ENCODE measurements at regions not wholly inside any gene's neighbourhood (a gene's known extent, or its start where the extent isn't known, plus 50 kb on each side); places are given as distances from the start of the nearest gene placed in this dataset.

DNA sequence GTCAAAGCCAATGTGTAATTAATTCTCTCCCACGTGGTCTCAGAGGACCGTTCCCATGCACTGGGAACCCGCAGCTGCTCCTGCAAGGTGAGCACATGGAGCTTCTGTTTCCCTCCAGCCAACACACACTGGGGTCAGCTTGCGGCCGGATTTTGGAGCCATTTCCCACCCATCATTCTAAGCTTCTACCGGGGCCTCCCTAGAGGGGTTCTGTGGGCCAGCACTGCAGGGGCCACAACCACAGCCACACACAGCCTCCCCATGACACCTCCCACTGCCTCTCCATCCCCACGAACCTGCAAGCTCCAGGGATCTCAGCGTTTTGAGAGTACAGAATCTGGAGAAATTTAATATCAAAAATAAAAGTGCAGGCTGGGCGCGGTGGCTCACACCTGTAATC lies 120.7 kb upstream of the SOX1 start:
- H3K27ac ChIP-seq (ENCODE audit: low read depth, low read length), result no peak overlapping the region
- no peaks in the 10 kb centered on the region for H3K4me1 ChIP-seq (ENCODE audit: control insufficient read depth in 3 of 3, insufficient read depth in 3 of 3, low read length in 3 of 3)
- peaks cover 9 to 12% (median 12%) of the 10 kb centered on the region in 3 donors for H3K9me3 ChIP-seq (ENCODE audit: control insufficient read depth in 3 of 3, low read length in 3 of 3)
- H3K27me3 ChIP-seq (ENCODE audit: control insufficient read depth in 3 of 3, insufficient read depth in 3 of 3, low read length in 3 of 3), result peaks cover 0 to 14% (median 3%) of the 10 kb centered on the region in 3 donors
- no peak overlapping the region for H3K9ac ChIP-seq (ENCODE audit: low read depth in 1 of 3, low read length in 3 of 3)
- no peak overlapping the region for H3K4me3 ChIP-seq (ENCODE audit: low read length in 3 of 3)
- H3K36me3 ChIP-seq (ENCODE audit: control insufficient read depth in 3 of 3, insufficient read depth in 3 of 3, low read length in 3 of 3), result no peaks in the 10 kb centered on the region

DNA sequence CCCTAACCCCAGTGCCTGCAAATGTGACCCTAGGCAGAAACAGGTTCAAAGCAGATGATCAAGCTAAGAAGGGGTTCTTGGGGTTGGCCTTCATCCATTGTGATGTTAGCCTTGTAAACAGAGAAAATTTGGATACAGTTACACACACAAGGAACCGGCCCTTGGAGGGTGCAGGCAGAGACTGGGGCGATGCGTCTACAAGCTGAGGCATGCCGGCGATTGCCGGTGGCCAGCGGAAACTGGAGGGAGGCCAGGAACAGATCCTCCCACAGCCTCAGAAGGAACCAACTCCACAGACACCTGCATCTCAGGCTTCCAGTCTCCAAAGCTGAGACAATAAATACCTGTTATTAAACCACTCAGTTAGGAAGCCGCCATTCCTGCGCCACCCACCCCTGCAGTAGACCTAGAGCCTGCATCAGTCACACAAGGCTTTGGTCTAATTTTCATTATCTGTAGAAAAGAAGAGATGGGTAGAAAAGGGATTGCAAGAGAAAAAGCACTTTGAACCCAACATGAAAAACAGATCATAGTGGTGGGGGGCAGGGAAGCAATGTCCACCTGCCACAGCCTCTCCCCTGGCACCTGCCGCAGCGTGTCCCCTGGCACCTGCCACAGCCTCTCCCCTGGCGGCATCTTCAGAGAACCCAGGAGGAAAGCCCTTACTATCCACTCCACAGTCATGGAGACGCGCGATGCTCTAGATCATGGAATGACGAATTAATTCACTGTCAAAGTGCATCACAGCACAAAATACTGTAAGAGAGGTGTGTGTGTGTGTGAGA lies 119.7 kb upstream of the SOX1 start:
- no peak overlapping the region for H3K4me3 ChIP-seq (ENCODE audit: low read length in 3 of 3)
- H3K36me3 ChIP-seq (ENCODE audit: control insufficient read depth in 3 of 3, insufficient read depth in 3 of 3, low read length in 3 of 3), result no peaks in the 10 kb centered on the region
- no peak overlapping the region for H3K9ac ChIP-seq (ENCODE audit: low read depth in 1 of 3, low read length in 3 of 3)
- no peak overlapping the region for H3K27ac ChIP-seq (ENCODE audit: low read depth, low read length)
- H3K27me3 ChIP-seq (ENCODE audit: control insufficient read depth in 3 of 3, insufficient read depth in 3 of 3, low read length in 3 of 3), result peaks cover 2 to 14% (median 3%) of the 10 kb centered on the region in 3 donors
- no peaks in the 10 kb centered on the region for H3K4me1 ChIP-seq (ENCODE audit: control insufficient read depth in 3 of 3, insufficient read depth in 3 of 3, low read length in 3 of 3)
- peaks cover 11 to 16% (median 14%) of the 10 kb centered on the region in 3 donors for H3K9me3 ChIP-seq (ENCODE audit: control insufficient read depth in 3 of 3, low read length in 3 of 3)

DNA sequence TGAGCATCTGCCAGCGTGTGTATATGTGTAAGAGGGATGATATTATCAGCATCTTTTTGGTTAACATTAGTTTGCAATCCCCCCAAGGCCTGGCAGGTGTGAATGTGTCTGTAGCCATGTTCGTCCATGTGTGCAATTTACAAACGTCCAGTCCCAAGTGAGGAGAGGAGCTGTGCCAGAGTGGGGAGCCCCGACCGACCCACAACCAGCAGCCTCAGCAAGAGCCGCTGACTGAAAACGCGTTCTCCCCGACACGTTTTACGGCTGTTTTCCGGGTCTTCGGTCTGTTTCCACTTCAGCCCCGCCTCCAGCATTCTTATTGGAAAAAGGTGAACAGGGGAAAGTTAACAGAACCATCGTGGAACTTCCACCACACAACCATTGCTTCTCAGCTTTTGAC lies 119.1 kb upstream of the SOX1 start:
- Histone ChIP-seq H3K27ac (ENCODE audit: low read depth, low read length) (no peak overlapping the region), H3K27me3 (ENCODE audit: control insufficient read depth in 3 of 3, insufficient read depth in 3 of 3, low read length in 3 of 3) (peaks cover 2 to 14% (median 3%) of the 10 kb centered on the region in 3 donors), H3K9me3 (ENCODE audit: control insufficient read depth in 3 of 3, low read length in 3 of 3) (peaks cover 11 to 17% (median 14%) of the 10 kb centered on the region in 3 donors)

DNA sequence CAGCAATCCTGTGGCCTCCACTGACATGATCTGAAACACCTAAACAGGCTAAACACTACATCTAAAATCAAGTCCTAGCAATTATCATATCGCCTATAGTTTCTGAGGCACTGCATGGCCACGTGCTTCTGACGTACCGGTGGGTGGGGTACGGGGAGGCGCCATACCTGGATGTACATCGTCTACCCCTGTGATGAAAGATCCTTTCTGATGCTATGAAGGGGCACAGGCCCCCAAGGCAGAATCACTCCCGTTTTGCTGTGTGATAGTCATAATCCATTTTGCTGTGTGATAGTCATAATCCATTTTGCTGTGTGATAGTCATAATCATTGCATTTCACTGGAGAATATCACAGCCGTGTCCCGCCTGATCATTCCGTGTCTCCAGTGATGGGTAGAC lies 118.7 kb upstream of the SOX1 start:
- Histone ChIP-seq H3K27me3 (ENCODE audit: control insufficient read depth in 3 of 3, insufficient read depth in 3 of 3, low read length in 3 of 3) (peaks cover 2 to 17% (median 3%) of the 10 kb centered on the region in 3 donors), H3K4me3 (ENCODE audit: low read length in 3 of 3) (no peak overlapping the region), H3K27ac (ENCODE audit: low read depth, low read length) (no peak overlapping the region), H3K4me1 (ENCODE audit: control insufficient read depth in 3 of 3, insufficient read depth in 3 of 3, low read length in 3 of 3) (no peaks in the 10 kb centered on the region), H3K9ac (ENCODE audit: low read depth in 1 of 3, low read length in 3 of 3) (no peak overlapping the region), H3K36me3 (ENCODE audit: control insufficient read depth in 3 of 3, insufficient read depth in 3 of 3, low read length in 3 of 3) (no peaks in the 10 kb centered on the region), H3K9me3 (ENCODE audit: control insufficient read depth in 3 of 3, low read length in 3 of 3) (peaks cover 11 to 17% (median 14%) of the 10 kb centered on the region in 3 donors)

More for the DNA sequence above, 119.1 kb upstream of the SOX1 start:
- no peaks in the 10 kb centered on the region for H3K36me3 ChIP-seq (ENCODE audit: control insufficient read depth in 3 of 3, insufficient read depth in 3 of 3, low read length in 3 of 3)
- no peak overlapping the region for H3K9ac ChIP-seq (ENCODE audit: low read depth in 1 of 3, low read length in 3 of 3)
- H3K4me3 ChIP-seq (ENCODE audit: low read length in 3 of 3), result no peak overlapping the region
- no peaks in the 10 kb centered on the region for H3K4me1 ChIP-seq (ENCODE audit: control insufficient read depth in 3 of 3, insufficient read depth in 3 of 3, low read length in 3 of 3)

DNA sequence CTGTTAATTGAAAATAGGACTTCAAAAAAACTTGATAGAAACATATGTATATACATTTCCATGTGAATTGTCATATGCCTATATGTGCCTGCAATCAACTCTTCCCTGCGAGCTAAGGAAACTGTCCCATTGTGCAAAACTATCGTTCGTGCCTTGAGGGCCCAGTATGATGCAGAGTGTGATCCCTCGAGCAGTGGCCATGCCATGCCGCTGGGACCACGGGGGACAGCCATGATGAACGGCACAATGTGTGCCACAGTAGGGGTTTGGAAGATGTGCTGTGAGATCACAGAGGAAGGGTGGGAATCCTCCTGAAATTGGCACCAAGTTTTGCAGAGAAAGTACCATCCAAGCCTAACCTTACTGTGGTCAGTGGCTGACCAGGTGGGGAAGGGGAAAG lies 118.1 kb upstream of the SOX1 start:
- Histone ChIP-seq H3K9ac (ENCODE audit: low read depth in 1 of 3, low read length in 3 of 3) (no peak overlapping the region), H3K9me3 (ENCODE audit: control insufficient read depth in 3 of 3, low read length in 3 of 3) (peaks cover 11 to 17% (median 14%) of the 10 kb centered on the region in 3 donors), H3K4me1 (ENCODE audit: control insufficient read depth in 3 of 3, insufficient read depth in 3 of 3, low read length in 3 of 3) (no peaks in the 10 kb centered on the region), H3K36me3 (ENCODE audit: control insufficient read depth in 3 of 3, insufficient read depth in 3 of 3, low read length in 3 of 3) (no peaks in the 10 kb centered on the region), H3K4me3 (ENCODE audit: low read length in 3 of 3) (no peak overlapping the region), H3K27me3 (ENCODE audit: control insufficient read depth in 3 of 3, insufficient read depth in 3 of 3, low read length in 3 of 3) (peaks cover 2 to 20% (median 3%) of the 10 kb centered on the region in 3 donors), H3K27ac (ENCODE audit: low read depth, low read length) (no peak overlapping the region)

DNA sequence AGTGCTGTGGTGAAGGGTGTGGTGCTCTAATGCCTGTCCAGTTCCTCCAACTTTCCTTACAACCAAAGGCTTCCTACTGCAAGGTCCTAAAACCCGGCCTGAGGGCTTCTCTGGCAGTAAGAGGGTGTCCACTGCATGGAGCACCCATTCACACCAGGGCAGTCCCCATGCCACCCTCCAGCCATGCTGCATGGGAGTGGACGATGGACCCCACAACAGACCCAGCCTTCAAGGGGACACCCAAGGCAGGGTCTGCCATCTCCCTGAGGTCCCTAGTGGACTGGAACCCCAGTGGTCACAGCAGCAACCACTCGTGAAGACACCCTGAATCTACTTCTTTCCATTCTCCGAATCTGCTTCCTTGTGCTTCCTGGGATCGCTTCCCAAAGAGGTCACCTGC lies 117.6 kb upstream of the SOX1 start:
- Histone ChIP-seq H3K4me3 (ENCODE audit: low read length in 3 of 3) (no peak overlapping the region), H3K9me3 (ENCODE audit: control insufficient read depth in 3 of 3, low read length in 3 of 3) (peaks cover 11 to 17% (median 14%) of the 10 kb centered on the region in 3 donors), H3K9ac (ENCODE audit: low read depth in 1 of 3, low read length in 3 of 3) (no peak overlapping the region), H3K27ac (ENCODE audit: low read depth, low read length) (no peak overlapping the region), H3K27me3 (ENCODE audit: control insufficient read depth in 3 of 3, insufficient read depth in 3 of 3, low read length in 3 of 3) (peaks cover 2 to 17% (median 3%) of the 10 kb centered on the region in 3 donors), H3K36me3 (ENCODE audit: control insufficient read depth in 3 of 3, insufficient read depth in 3 of 3, low read length in 3 of 3) (no peaks in the 10 kb centered on the region), H3K4me1 (ENCODE audit: control insufficient read depth in 3 of 3, insufficient read depth in 3 of 3, low read length in 3 of 3) (no peaks in the 10 kb centered on the region)

DNA sequence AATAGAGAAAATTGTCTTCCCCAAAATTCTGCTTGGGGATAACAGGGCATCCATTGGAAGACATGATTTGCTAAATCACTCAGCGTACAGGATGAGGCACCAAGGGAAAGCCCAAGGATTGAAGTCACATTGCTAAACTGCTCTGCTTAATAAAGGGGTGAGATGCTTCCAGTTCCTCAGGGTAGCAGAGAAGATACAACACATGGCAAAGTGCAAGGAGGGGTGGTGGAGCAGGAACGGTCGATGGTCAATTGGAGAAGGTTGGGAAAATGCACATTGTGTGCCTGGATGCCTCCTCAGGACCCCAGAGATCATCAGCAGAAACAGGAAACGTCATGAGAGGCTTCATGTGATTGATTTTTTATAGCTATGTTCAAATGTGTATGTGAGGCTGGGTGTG lies 116.3 kb upstream of the SOX1 start:
- Histone ChIP-seq H3K27me3 (ENCODE audit: control insufficient read depth in 3 of 3, insufficient read depth in 3 of 3, low read length in 3 of 3) (peaks cover 2 to 16% (median 6%) of the 10 kb centered on the region in 3 donors), H3K9me3 (ENCODE audit: control insufficient read depth in 3 of 3, low read length in 3 of 3) (peaks cover 11 to 19% (median 14%) of the 10 kb centered on the region in 3 donors), H3K4me1 (ENCODE audit: control insufficient read depth in 3 of 3, insufficient read depth in 3 of 3, low read length in 3 of 3) (no peaks in the 10 kb centered on the region), H3K36me3 (ENCODE audit: control insufficient read depth in 3 of 3, insufficient read depth in 3 of 3, low read length in 3 of 3) (no peaks in the 10 kb centered on the region), H3K27ac (ENCODE audit: low read depth, low read length) (no peak overlapping the region), H3K9ac (ENCODE audit: low read depth in 1 of 3, low read length in 3 of 3) (no peak overlapping the region), H3K4me3 (ENCODE audit: low read length in 3 of 3) (no peak overlapping the region)

DNA sequence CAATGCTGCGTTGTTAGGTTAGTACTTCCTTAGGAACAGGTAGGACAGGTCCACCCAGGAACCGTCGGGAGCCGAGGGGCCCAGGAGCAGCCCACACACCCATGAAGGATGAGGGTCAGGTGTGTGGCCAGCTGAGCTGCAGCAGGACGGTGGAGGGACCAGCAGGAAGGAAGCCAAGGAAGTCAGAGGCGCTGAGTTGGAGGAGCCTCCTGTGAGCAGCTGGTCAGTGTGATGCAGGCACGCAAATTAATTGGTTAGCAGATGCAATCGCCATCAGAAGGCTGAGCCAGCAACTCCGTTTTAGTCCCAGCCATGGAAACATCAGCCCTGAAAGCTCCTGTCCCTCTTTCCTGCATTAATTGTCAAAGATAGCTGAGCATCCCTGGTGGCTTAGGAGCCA lies 114.9 kb upstream of the SOX1 start:
- no peaks in the 10 kb centered on the region for H3K4me1 ChIP-seq (ENCODE audit: control insufficient read depth in 3 of 3, insufficient read depth in 3 of 3, low read length in 3 of 3)
- peaks cover 2 to 12% (median 6%) of the 10 kb centered on the region in 3 donors for H3K27me3 ChIP-seq (ENCODE audit: control insufficient read depth in 3 of 3, insufficient read depth in 3 of 3, low read length in 3 of 3)
- peaks cover 11 to 19% (median 14%) of the 10 kb centered on the region in 3 donors for H3K9me3 ChIP-seq (ENCODE audit: control insufficient read depth in 3 of 3, low read length in 3 of 3)
- H3K4me3 ChIP-seq (ENCODE audit: low read length in 3 of 3), result no peak overlapping the region
- H3K36me3 ChIP-seq (ENCODE audit: control insufficient read depth in 3 of 3, insufficient read depth in 3 of 3, low read length in 3 of 3), result no peaks in the 10 kb centered on the region
- H3K9ac ChIP-seq (ENCODE audit: low read depth in 1 of 3, low read length in 3 of 3), result no peak overlapping the region
- H3K27ac ChIP-seq (ENCODE audit: low read depth, low read length), result no peak overlapping the region

DNA sequence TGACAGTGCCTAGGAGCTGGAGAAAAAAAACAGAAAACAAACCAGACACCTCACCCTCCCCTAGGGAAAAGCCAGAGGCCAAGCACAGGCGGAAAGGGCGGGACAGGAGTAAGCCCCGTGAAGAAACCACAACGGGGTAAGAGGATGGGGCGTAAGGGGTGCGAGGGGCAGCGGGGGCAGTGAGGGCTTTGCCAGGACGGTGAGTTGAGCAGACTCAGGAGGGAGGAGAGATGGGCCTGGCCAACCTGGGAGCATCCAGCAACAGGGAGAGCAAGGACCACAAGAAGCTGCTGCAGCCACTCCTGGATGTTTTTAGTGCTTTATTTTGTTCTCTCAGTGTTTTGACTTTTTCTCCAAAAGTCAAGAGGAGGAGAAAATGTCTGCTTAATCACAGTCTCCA lies 114.1 kb upstream of the SOX1 start:
- Histone ChIP-seq H3K4me3 (ENCODE audit: low read length in 3 of 3) (no peak overlapping the region), H3K9me3 (ENCODE audit: control insufficient read depth in 3 of 3, low read length in 3 of 3) (peaks cover 11 to 19% (median 14%) of the 10 kb centered on the region in 3 donors), H3K27me3 (ENCODE audit: control insufficient read depth in 3 of 3, insufficient read depth in 3 of 3, low read length in 3 of 3) (peaks cover 2 to 10% (median 6%) of the 10 kb centered on the region in 3 donors), H3K36me3 (ENCODE audit: control insufficient read depth in 3 of 3, insufficient read depth in 3 of 3, low read length in 3 of 3) (no peaks in the 10 kb centered on the region), H3K27ac (ENCODE audit: low read depth, low read length) (no peak overlapping the region), H3K4me1 (ENCODE audit: control insufficient read depth in 3 of 3, insufficient read depth in 3 of 3, low read length in 3 of 3) (no peaks in the 10 kb centered on the region), H3K9ac (ENCODE audit: low read depth in 1 of 3, low read length in 3 of 3) (no peak overlapping the region)

DNA sequence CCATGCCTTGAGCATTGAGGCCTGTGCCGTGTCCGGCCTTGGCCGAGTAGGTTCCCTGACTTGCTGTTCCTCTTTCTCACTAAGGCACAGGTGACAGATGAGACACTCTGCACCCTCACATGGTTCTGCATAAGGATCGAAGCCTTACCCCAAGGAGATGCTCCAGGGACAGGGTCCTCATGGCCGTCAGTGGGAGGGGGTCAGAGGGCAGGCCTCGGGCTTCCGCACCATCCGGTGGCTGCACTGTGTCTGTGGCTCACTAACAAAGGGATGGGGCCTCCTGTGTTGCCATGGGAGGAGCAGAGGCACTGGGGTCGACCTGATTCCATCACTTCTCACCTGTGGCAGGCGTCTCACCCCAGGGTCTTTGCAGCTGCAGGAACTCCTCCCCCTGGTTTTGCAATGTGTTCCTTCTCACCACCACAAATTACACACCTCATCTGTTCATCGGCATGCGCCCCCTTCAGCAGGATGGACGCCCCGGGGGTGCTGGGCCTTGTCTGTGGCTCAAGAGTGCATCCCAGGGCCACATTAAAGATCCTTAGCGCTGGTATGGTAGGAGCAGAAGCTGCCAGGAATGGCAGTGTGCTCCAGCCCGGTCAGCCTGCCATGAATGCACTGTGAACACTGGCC lies 113.3 kb upstream of the SOX1 start:
- Histone ChIP-seq H3K9me3 (ENCODE audit: control insufficient read depth in 3 of 3, low read length in 3 of 3) (peaks cover 11 to 19% (median 14%) of the 10 kb centered on the region in 3 donors), H3K27ac (ENCODE audit: low read depth, low read length) (no peak overlapping the region), H3K36me3 (ENCODE audit: control insufficient read depth in 3 of 3, insufficient read depth in 3 of 3, low read length in 3 of 3) (no peaks in the 10 kb centered on the region), H3K27me3 (ENCODE audit: control insufficient read depth in 3 of 3, insufficient read depth in 3 of 3, low read length in 3 of 3) (peaks cover 2 to 10% (median 6%) of the 10 kb centered on the region in 3 donors), H3K4me1 (ENCODE audit: control insufficient read depth in 3 of 3, insufficient read depth in 3 of 3, low read length in 3 of 3) (no peaks in the 10 kb centered on the region), H3K9ac (ENCODE audit: low read depth in 1 of 3, low read length in 3 of 3) (no peak overlapping the region), H3K4me3 (ENCODE audit: low read length in 3 of 3) (no peak overlapping the region)

Measured in skeletal muscle tissue (tissue), 3 donors.